Neural progenitor cell (in vitro differentiated cells): ENCODE measurements at regions not wholly inside any gene's neighbourhood (a gene's known extent, or its start where the extent isn't known, plus 50 kb on each side); places are given as distances from the start of the nearest gene placed in this dataset.
A peak's percentile ranks its signal among the peaks of the same experiment; 100 is the strongest.

Experiments
- DNase-seq: peaks from one replicate; pipeline ENCODE4 v3.0.0-alpha.2; 2016; ENCODE audit warnings: low spot score
- H2AFZ ChIP-seq: fragments of 200-600 bp; sonication (generic); replicated peaks from 2 replicates; pipeline ENCODE4 v1.6.1; 2016; ENCODE audit warnings: antibody characterized with exemption
- H3F3A ChIP-seq: fragments of 200-600 bp; sonication (generic); 2 replicates; pipeline ENCODE4 v1.6.1; 2016; ENCODE audit warnings: antibody characterized with exemption, low read depth
- H3K27ac ChIP-seq: fragments of 200-600 bp; sonication (generic); 2 replicates; pipeline ENCODE4 v1.5.1; 2016; ENCODE audit warnings: mild to moderate bottlenecking
- H3K27me3 ChIP-seq: fragments of 200-600 bp; sonication (generic); 2 replicates; pipeline ENCODE4 v1.6.1; 2016; ENCODE audit warnings: mild to moderate bottlenecking, moderate library complexity
- H3K36me3 ChIP-seq: fragments of 200-600 bp; sonication (generic); 2 replicates; pipeline ENCODE4 v1.5.1; 2016
- H3K4me1 ChIP-seq: fragments of 200-600 bp; sonication (generic); 2 replicates; pipeline ENCODE4 v1.6.1; 2016; ENCODE audit warnings: mixed run types
- H3K4me2 ChIP-seq: fragments of 200-600 bp; sonication (generic); 2 replicates; pipeline ENCODE4 v1.6.1; 2016
- H3K4me3 ChIP-seq: fragments of 200-600 bp; sonication (generic); 2 replicates; pipeline ENCODE4 v1.5.1; 2016
- H3K79me2 ChIP-seq: fragments of 200-600 bp; sonication (generic); 2 replicates; pipeline ENCODE4 v1.6.1; 2016; ENCODE audit warnings: low read depth
- H3K9ac ChIP-seq: fragments of 200-600 bp; sonication (generic); 2 replicates; pipeline ENCODE4 v1.6.1; 2016
- H3K9me3 ChIP-seq: fragments of 200-600 bp; sonication (generic); 2 replicates; pipeline ENCODE4 v1.5.1; 2016; ENCODE audit warnings: low read depth
- H4K20me1 ChIP-seq: fragments of 200-600 bp; sonication (generic); 2 replicates; pipeline ENCODE4 v1.6.1; 2016; ENCODE audit warnings: low read depth
- H3K27ac Mint-ChIP-seq: 3 replicates; pipeline ENCODE4 v1.8.0; 2021; ENCODE audit warnings: mixed read lengths
- H3K27me3 Mint-ChIP-seq: 2 replicates; pipeline ENCODE4 v1.8.0; 2022; ENCODE audit warnings: low read depth, mild to moderate bottlenecking, inconsistent platforms, moderate library complexity, mixed read lengths; ENCODE audit not compliant: insufficient read depth
- H3K36me3 Mint-ChIP-seq: 3 replicates; pipeline ENCODE4 v1.8.0; 2021; ENCODE audit warnings: mixed read lengths
- H3K4me1 Mint-ChIP-seq: 3 replicates; pipeline ENCODE4 v1.8.0; 2021; ENCODE audit warnings: mixed read lengths
- H3K4me3 Mint-ChIP-seq: 3 replicates; pipeline ENCODE4 v1.8.0; 2021; ENCODE audit warnings: mild to moderate bottlenecking, moderate library complexity, mixed read lengths
- H3K9me3 Mint-ChIP-seq: 3 replicates; pipeline ENCODE4 v1.8.0; 2020; ENCODE audit warnings: mixed read lengths
- EZH2 ChIP-seq: fragments of 200-600 bp; sonication (generic); IDR thresholded peaks from 2 replicates; pipeline ENCODE4 v1.6.1; 2017; ENCODE audit warnings: antibody characterized with exemption, mild to moderate bottlenecking, moderate library complexity
- EZH2phosphoT487 ChIP-seq: fragments of 200-600 bp; sonication (generic); IDR thresholded peaks from 2 replicates; pipeline ENCODE4 v1.6.1; 2017; ENCODE audit warnings: antibody characterized with exemption
- TF ChIP-seq, protein P1 (sequence below): fragments of 200-600 bp; sonication (generic); IDR thresholded peaks from 2 replicates; pipeline ENCODE4 v1.5.1; 2017; ENCODE audit warnings: antibody characterized with exemption, mild to moderate bottlenecking

GRCh38 chr2:59413751-59414570 is 1139.5 kb downstream of the BCL11A start:
- H3K27ac Mint-ChIP-seq, result no peak overlapping the region

DNA sequence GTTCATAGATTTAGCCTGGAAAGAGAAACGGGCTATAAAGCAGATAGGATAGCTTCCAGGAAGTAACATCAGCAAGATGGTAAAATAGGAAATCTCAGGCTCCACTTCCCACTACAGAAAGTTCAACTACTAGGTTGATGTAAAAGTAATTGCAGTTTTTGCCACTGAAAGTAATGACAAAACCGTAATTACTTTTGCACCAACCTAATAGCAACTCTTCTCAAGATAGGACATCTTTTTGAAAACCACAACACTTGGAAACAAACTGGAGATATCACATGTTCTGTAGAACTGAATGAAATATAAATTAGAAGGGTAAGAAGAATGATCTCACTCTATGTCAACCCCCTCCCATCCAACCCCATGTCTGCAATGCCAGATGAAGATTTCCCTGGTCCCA is 1154.3 kb downstream of the BCL11A start:
- H3K9me3 ChIP-seq, result no peaks in the 10 kb centered on the region
- H3K9ac ChIP-seq, result no peak overlapping the region
- no peaks in the 10 kb centered on the region for H3F3A ChIP-seq
- no peak for DNase-seq
- no peak overlapping the region for H2AFZ ChIP-seq
- H3K27me3 ChIP-seq, result no peaks in the 10 kb centered on the region
- H3K27ac ChIP-seq, result no peak overlapping the region
- Mint-ChIP-seq H3K9me3 (peaks cover 2% of the 10 kb centered on the region), H3K27ac (no peak overlapping the region), H3K4me1 (no peaks in the 10 kb centered on the region), H3K36me3 (no peaks in the 10 kb centered on the region), H3K4me3 (no peak overlapping the region), H3K27me3 (no peaks in the 10 kb centered on the region)
- no peaks in the 10 kb centered on the region for H3K79me2 ChIP-seq
- no peaks in the 10 kb centered on the region for H4K20me1 ChIP-seq
- TF ChIP-seq EZH2phosphoT487 (no peak), EZH2 (no peak)
- TF ChIP-seq, protein P1, sequence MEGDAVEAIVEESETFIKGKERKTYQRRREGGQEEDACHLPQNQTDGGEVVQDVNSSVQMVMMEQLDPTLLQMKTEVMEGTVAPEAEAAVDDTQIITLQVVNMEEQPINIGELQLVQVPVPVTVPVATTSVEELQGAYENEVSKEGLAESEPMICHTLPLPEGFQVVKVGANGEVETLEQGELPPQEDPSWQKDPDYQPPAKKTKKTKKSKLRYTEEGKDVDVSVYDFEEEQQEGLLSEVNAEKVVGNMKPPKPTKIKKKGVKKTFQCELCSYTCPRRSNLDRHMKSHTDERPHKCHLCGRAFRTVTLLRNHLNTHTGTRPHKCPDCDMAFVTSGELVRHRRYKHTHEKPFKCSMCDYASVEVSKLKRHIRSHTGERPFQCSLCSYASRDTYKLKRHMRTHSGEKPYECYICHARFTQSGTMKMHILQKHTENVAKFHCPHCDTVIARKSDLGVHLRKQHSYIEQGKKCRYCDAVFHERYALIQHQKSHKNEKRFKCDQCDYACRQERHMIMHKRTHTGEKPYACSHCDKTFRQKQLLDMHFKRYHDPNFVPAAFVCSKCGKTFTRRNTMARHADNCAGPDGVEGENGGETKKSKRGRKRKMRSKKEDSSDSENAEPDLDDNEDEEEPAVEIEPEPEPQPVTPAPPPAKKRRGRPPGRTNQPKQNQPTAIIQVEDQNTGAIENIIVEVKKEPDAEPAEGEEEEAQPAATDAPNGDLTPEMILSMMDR, result no peak
- H3K4me1 ChIP-seq, result no peaks in the 10 kb centered on the region
- H3K36me3 ChIP-seq, result no peaks in the 10 kb centered on the region
- no peak overlapping the region for H3K4me2 ChIP-seq
- no peak overlapping the region for H3K4me3 ChIP-seq

More at GRCh38 chr2:59413751-59414570, 1139.5 kb downstream of the BCL11A start:
- Histone ChIP-seq H3K27ac (no peak overlapping the region), H3K4me3 (no peak overlapping the region), H3K27me3 (no peaks in the 10 kb centered on the region), H3K4me1 (no peaks in the 10 kb centered on the region), H3K36me3 (no peaks in the 10 kb centered on the region), H3K9ac (no peak overlapping the region), H4K20me1 (no peaks in the 10 kb centered on the region), H3K79me2 (no peaks in the 10 kb centered on the region), H2AFZ (peak overlapping the region; percentile 63), H3F3A (no peaks in the 10 kb centered on the region), H3K4me2 (no peak overlapping the region), H3K9me3 (no peaks in the 10 kb centered on the region)
- no peaks in the 10 kb centered on the region for H3K36me3 Mint-ChIP-seq
- no peak for DNase-seq
- H3K4me1 Mint-ChIP-seq, result peaks cover 3% of the 10 kb centered on the region
- no peak overlapping the region for H3K4me3 Mint-ChIP-seq
- H3K9me3 Mint-ChIP-seq, result peaks cover 4% of the 10 kb centered on the region
- TF ChIP-seq EZH2phosphoT487 (no peak), EZH2 (no peak)
- TF ChIP-seq, protein P1, result no peak
- H3K27me3 Mint-ChIP-seq, result no peaks in the 10 kb centered on the region

DNA sequence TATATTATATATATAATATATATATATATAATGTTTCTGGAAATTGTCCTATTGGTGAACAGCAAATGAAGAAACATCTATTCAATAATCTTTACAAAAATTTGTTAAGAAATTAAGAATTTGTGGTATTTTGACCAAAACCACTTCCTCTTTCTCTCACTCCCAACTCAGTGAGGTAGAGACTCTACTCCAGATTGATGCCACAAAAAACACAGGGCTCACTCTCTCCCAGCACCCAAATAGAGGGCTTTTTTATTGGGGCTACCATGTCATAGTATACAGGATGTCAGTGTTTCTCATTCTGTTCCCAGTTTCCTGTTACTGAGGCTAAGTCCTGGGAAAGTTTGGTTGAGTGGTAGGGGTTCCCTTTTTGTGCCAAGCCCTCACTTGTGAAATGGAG is 1155.4 kb downstream of the BCL11A start:
- no peak overlapping the region for H3K27ac Mint-ChIP-seq
- Histone ChIP-seq H3F3A (no peaks in the 10 kb centered on the region), H2AFZ (no peak overlapping the region), H3K27me3 (no peaks in the 10 kb centered on the region), H3K9ac (no peak overlapping the region), H4K20me1 (no peaks in the 10 kb centered on the region), H3K4me3 (no peak overlapping the region), H3K4me1 (no peaks in the 10 kb centered on the region), H3K27ac (no peak overlapping the region), H3K79me2 (no peaks in the 10 kb centered on the region), H3K4me2 (no peak overlapping the region), H3K36me3 (no peaks in the 10 kb centered on the region), H3K9me3 (no peaks in the 10 kb centered on the region)
- H3K9me3 Mint-ChIP-seq, result no peaks in the 10 kb centered on the region
- H3K36me3 Mint-ChIP-seq, result no peaks in the 10 kb centered on the region
- no peak overlapping the region for H3K4me3 Mint-ChIP-seq
- no peak for DNase-seq
- no peaks in the 10 kb centered on the region for H3K4me1 Mint-ChIP-seq
- no peaks in the 10 kb centered on the region for H3K27me3 Mint-ChIP-seq
- TF ChIP-seq EZH2phosphoT487, result no peak
- TF ChIP-seq, protein P1, result no peak
- no peak for TF ChIP-seq EZH2
